ENCODE measurements at regions not wholly inside any gene's neighbourhood (a gene's known extent, or its start where the extent isn't known, plus 50 kb on each side); places are given as distances from the start of the nearest gene placed in this dataset.

DNA sequence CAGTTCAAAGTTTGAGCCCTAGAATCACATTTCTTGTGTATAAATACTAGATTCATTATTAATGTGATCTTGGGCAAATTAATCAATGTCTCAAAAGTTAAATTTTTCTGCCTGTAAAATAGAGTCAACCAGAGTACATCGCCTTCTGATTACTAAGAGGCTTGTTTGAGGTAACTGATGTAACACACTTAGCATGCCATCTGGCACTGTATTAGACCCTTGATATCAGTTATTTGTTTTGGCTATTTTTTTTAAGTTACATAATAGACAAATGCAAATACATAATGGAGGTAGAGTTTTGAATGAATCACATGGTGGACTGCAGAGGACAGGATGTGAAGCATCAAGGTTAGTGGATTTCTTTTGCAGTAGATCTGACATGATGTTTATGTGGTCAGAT, 298.4 kb downstream of the ADGRL2 start:
- no peaks in the 10 kb centered on the region for H3K36me3 ChIP-seq (ENCODE audit: control insufficient read depth in 2 of 3, insufficient read depth in 3 of 3, low read length in 3 of 3)
- DNase-seq (no peak), FAIRE-seq (no peak)
- no peak overlapping the region for H3K9ac ChIP-seq (ENCODE audit: low read length in 3 of 3)
- H3K4me3 ChIP-seq (ENCODE audit: low read length in 3 of 3): no peak overlapping the region
- H3K9me3 ChIP-seq (ENCODE audit: control insufficient read depth in 2 of 3, insufficient read depth in 1 of 3, low read length in 3 of 3): no peaks in the 10 kb centered on the region
- no peaks in the 10 kb centered on the region for H3K27me3 ChIP-seq (ENCODE audit: control insufficient read depth, insufficient read depth, low read length)
- intact Hi-C loops (cut with DNase I): no loop called here
- no peak overlapping the region for H3K27ac ChIP-seq (ENCODE audit: low read depth in 2 of 2, low read length in 2 of 2)
- H3K4me1 ChIP-seq (ENCODE audit: control insufficient read depth in 2 of 3, insufficient read depth in 2 of 3, low read depth in 1 of 3, low read length in 3 of 3): no peaks in the 10 kb centered on the region
- TF ChIP-seq, protein P1, sequence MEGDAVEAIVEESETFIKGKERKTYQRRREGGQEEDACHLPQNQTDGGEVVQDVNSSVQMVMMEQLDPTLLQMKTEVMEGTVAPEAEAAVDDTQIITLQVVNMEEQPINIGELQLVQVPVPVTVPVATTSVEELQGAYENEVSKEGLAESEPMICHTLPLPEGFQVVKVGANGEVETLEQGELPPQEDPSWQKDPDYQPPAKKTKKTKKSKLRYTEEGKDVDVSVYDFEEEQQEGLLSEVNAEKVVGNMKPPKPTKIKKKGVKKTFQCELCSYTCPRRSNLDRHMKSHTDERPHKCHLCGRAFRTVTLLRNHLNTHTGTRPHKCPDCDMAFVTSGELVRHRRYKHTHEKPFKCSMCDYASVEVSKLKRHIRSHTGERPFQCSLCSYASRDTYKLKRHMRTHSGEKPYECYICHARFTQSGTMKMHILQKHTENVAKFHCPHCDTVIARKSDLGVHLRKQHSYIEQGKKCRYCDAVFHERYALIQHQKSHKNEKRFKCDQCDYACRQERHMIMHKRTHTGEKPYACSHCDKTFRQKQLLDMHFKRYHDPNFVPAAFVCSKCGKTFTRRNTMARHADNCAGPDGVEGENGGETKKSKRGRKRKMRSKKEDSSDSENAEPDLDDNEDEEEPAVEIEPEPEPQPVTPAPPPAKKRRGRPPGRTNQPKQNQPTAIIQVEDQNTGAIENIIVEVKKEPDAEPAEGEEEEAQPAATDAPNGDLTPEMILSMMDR (IDR thresholded peaks at IDR 0.05; ENCODE audit: borderline replicate concordance, extremely low read depth, insufficient read depth): no peak

DNA sequence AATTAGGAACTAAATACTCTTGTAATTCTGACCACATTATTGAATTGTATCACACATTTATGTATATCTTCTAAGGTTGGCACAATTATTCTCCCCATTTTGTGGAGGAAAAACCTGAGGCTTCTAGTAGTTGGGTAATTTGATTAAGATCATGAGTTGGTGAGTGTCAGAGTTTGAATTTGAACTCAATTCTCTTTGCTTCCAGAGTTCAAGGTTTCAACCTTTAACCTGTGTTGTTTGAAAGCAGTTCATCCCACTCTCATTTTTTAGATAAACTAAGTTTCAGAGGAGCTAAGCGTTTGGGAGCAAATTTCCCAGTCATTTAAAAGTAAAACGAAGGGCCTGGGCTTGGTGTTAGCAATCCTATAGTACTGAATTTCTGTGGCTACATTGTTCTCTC, 293.4 kb downstream of the ADGRL2 start:
- DNase-seq: no peak
- TF ChIP-seq, protein P1 (IDR thresholded peaks at IDR 0.05; ENCODE audit: borderline replicate concordance, extremely low read depth, insufficient read depth): no peak
- Histone ChIP-seq H3K9ac (ENCODE audit: low read length in 3 of 3) (no peak overlapping the region), H3K36me3 (ENCODE audit: control insufficient read depth in 2 of 3, insufficient read depth in 3 of 3, low read length in 3 of 3) (no peaks in the 10 kb centered on the region), H3K9me3 (ENCODE audit: control insufficient read depth in 2 of 3, insufficient read depth in 1 of 3, low read length in 3 of 3) (no peaks in the 10 kb centered on the region), H3K27ac (ENCODE audit: low read depth in 2 of 2, low read length in 2 of 2) (no peak overlapping the region), H3K27me3 (ENCODE audit: control insufficient read depth, insufficient read depth, low read length) (no peaks in the 10 kb centered on the region), H3K4me3 (ENCODE audit: low read length in 3 of 3) (no peak overlapping the region), H3K4me1 (ENCODE audit: control insufficient read depth in 2 of 3, insufficient read depth in 2 of 3, low read depth in 1 of 3, low read length in 3 of 3) (no peaks in the 10 kb centered on the region)
- no peak for FAIRE-seq
- intact Hi-C loops (cut with DNase I): no loop called here

DNA sequence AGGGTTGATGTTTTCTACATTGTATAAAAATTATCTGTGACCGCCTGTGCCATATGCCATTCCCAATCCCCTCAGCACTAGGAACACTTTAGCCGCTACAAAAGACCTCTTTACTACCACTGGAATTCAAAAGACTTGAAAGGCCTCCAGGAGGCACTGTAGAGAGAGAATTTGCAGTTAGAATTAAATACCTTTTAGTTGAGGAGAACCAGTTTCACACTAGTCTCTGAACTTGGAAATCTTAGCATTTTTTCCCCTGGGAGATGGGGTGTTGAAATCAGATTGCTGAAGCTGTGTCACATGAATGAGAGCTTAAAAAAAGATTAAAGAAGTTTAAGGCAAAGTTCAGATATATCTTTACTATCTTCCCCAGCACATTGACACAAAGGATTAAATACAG, 291.0 kb downstream of the ADGRL2 start:
- Histone ChIP-seq H3K27ac (ENCODE audit: low read depth in 2 of 2, low read length in 2 of 2) (no peak overlapping the region), H3K4me1 (ENCODE audit: control insufficient read depth in 2 of 3, insufficient read depth in 2 of 3, low read depth in 1 of 3, low read length in 3 of 3) (no peaks in the 10 kb centered on the region), H3K9me3 (ENCODE audit: control insufficient read depth in 2 of 3, insufficient read depth in 1 of 3, low read length in 3 of 3) (no peaks in the 10 kb centered on the region), H3K36me3 (ENCODE audit: control insufficient read depth in 2 of 3, insufficient read depth in 3 of 3, low read length in 3 of 3) (no peaks in the 10 kb centered on the region), H3K9ac (ENCODE audit: low read length in 3 of 3) (no peak overlapping the region), H3K27me3 (ENCODE audit: control insufficient read depth, insufficient read depth, low read length) (no peaks in the 10 kb centered on the region), H3K4me3 (ENCODE audit: low read length in 3 of 3) (no peak overlapping the region)
- no peak for DNase-seq
- intact Hi-C loops (cut with DNase I): no loop called here
- TF ChIP-seq, protein P1 (IDR thresholded peaks at IDR 0.05; ENCODE audit: borderline replicate concordance, extremely low read depth, insufficient read depth): no peak
- no peak for FAIRE-seq

DNA sequence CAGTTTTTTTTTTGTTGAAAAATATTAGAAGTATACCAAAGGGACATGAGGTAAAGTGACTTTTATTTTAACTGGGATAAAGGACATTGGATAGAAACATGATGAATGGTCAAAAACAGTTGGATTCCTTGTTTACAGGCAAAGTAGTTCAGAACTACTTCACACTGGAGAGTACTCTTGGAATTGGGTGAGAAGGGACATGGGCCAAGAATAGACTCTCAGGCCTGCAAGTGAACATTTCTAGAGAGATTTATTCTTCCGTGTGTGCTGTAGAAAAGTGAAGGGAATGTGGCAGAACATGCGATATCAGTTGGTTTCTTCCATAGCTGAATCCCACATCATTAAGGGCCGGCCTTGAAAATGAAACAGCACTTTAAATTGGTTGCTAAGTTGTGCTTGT, 290.5 kb downstream of the ADGRL2 start:
- Histone ChIP-seq H3K36me3 (ENCODE audit: control insufficient read depth in 2 of 3, insufficient read depth in 3 of 3, low read length in 3 of 3) (no peaks in the 10 kb centered on the region), H3K4me3 (ENCODE audit: low read length in 3 of 3) (no peak overlapping the region), H3K9ac (ENCODE audit: low read length in 3 of 3) (no peak overlapping the region), H3K9me3 (ENCODE audit: control insufficient read depth in 2 of 3, insufficient read depth in 1 of 3, low read length in 3 of 3) (no peaks in the 10 kb centered on the region), H3K27ac (ENCODE audit: low read depth in 2 of 2, low read length in 2 of 2) (no peak overlapping the region), H3K27me3 (ENCODE audit: control insufficient read depth, insufficient read depth, low read length) (no peaks in the 10 kb centered on the region), H3K4me1 (ENCODE audit: control insufficient read depth in 2 of 3, insufficient read depth in 2 of 3, low read depth in 1 of 3, low read length in 3 of 3) (no peaks in the 10 kb centered on the region)
- TF ChIP-seq, protein P1 (IDR thresholded peaks at IDR 0.05; ENCODE audit: borderline replicate concordance, extremely low read depth, insufficient read depth): no peak
- FAIRE-seq: no peak
- no peak for DNase-seq
- intact Hi-C loops (cut with DNase I): no loop called here
